NCI-H1105 treated with DMSO at 0.1 percent for 48 hours (cell line): ENCODE measurements at regions not wholly inside any gene's neighbourhood (a gene's known extent, or its start where the extent isn't known, plus 50 kb on each side); places are given as distances from the start of the nearest gene placed in this dataset.
A peak's percentile ranks its signal among the peaks of the same experiment; 100 is the strongest.

Source experiments
- DNase-seq: peaks from one replicate; lab custom pipeline; 2025; lab: John Stamatoyannopoulos, UW

GRCh38 chr4:129897111-129897510, 801.2 kb downstream of the C4orf33 start:
- DNase-seq: no peak

- no peak for DNase-seq
These were observed 803.9 kb downstream of the C4orf33 start for GRCh38 chr4:129899849-129900248.

- no peak for DNase-seq
These were observed 804.5 kb downstream of the C4orf33 start for GRCh38 chr4:129900430-129900953.

- no peak for DNase-seq
These were observed 805.3 kb downstream of the C4orf33 start for GRCh38 chr4:129901205-129901604.

GRCh38 chr4:129903861-129904260, 807.9 kb downstream of the C4orf33 start:
- no peak for DNase-seq

GRCh38 chr4:129905256-129905655, 809.3 kb downstream of the C4orf33 start:
- DNase-seq: no peak

- DNase-seq: no peak
These were observed 812.2 kb downstream of the C4orf33 start for GRCh38 chr4:129908117-129908516.

GRCh38 chr4:129916991-129917390, 821.0 kb downstream of the C4orf33 start:
- DNase-seq: no peak

- DNase-seq: no peak
These were observed 821.7 kb downstream of the C4orf33 start for GRCh38 chr4:129917651-129918050.

GRCh38 chr4:129926936-129927335, 831.0 kb downstream of the C4orf33 start:
- DNase-seq: peak; percentile 29

- DNase-seq: no peak
These were observed 833.1 kb downstream of the C4orf33 start for GRCh38 chr4:129929052-129929451.

GRCh38 chr4:129929984-129930383, 834.0 kb downstream of the C4orf33 start:
- no peak for DNase-seq

- no peak for DNase-seq
These were observed 854.3 kb downstream of the C4orf33 start for GRCh38 chr4:129950217-129950616.

GRCh38 chr4:129966175-129966574, 870.2 kb downstream of the C4orf33 start:
- DNase-seq: no peak

- DNase-seq: no peak
These were observed 872.4 kb downstream of the C4orf33 start for GRCh38 chr4:129968366-129968765.

- DNase-seq: no peak
These were observed 872.8 kb downstream of the C4orf33 start for GRCh38 chr4:129968778-129969177.

- DNase-seq: no peak
These were observed 874.8 kb downstream of the C4orf33 start for GRCh38 chr4:129970801-129971200.

GRCh38 chr4:129971419-129971818, 875.5 kb downstream of the C4orf33 start:
- no peak for DNase-seq

GRCh38 chr4:129972257-129972656, 876.3 kb downstream of the C4orf33 start:
- DNase-seq: no peak

- no peak for DNase-seq
These were observed 878.8 kb downstream of the C4orf33 start for GRCh38 chr4:129974730-129975129.

GRCh38 chr4:129978315-129978714, 882.4 kb downstream of the C4orf33 start:
- no peak for DNase-seq

- no peak for DNase-seq
These were observed 893.0 kb downstream of the C4orf33 start for GRCh38 chr4:129988957-129989356.

- DNase-seq: no peak
These were observed 898.8 kb downstream of the C4orf33 start for GRCh38 chr4:129994715-129995114.

GRCh38 chr4:129998436-129999150, 902.6 kb downstream of the C4orf33 start:
- no peak for DNase-seq
